Naive thymus-derived CD8-positive, alpha-beta T cell (primary cell): ENCODE measurements at regions not wholly inside any gene's neighbourhood (a gene's known extent, or its start where the extent isn't known, plus 50 kb on each side); places are given as distances from the start of the nearest gene placed in this dataset.

ENCODE experiments used
- ATAC-seq, 2 donors: fragments of 150-1000 bp; cut with Tn5 transposase in 1 of 2; sonication (Bioruptor Pico), chemical (Tn5 transposase) in 1 of 2; 1 replicate in 1 of 2; 2 replicates in 1 of 2; pipeline ENCODE4 v1.10.0; 2021; ENCODE audit warnings: mild to moderate bottlenecking in 2 of 2, moderate library complexity in 2 of 2
- POLR2A ChIA-PET: fragments of 350-600 bp; sonication (Branson Sonifier 250); formaldehyde crosslinking; loops from one replicate; lab custom pipeline; 2021; ENCODE audit warnings: antibody characterized with exemption; lab: Charles Lee
- DNase-seq, 10 donors: peaks; one replicate each; pipeline versions ENCODE4 v3.0.0 to v3.0.0-alpha.2; 2020 to 2022
- H3K27ac Mint-ChIP-seq, 10 donors: one replicate each; pipeline ENCODE4 v1.8.0; 2020 to 2022; ENCODE audit warnings: mild to moderate bottlenecking in 10 of 10, mixed read lengths in 10 of 10, moderate library complexity in 4 of 10, inconsistent platforms in 1 of 10
- H3K27me3 Mint-ChIP-seq, 5 donors: one replicate each; pipeline ENCODE4 v1.8.0; 2021 to 2022; ENCODE audit warnings: mixed read lengths in 5 of 5
- H3K36me3 Mint-ChIP-seq, 3 donors: one replicate each; pipeline ENCODE4 v1.8.0; 2020 to 2022; ENCODE audit warnings: mixed read lengths in 3 of 3, mild to moderate bottlenecking in 2 of 3, inconsistent platforms in 1 of 3
- H3K4me1 Mint-ChIP-seq, 4 donors: one replicate each; pipeline ENCODE4 v1.8.0; 2021 to 2022; ENCODE audit warnings: mixed read lengths in 4 of 4
- H3K4me3 Mint-ChIP-seq, 10 donors: one replicate each; pipeline ENCODE4 v1.8.0; 2020 to 2022; ENCODE audit warnings: mild to moderate bottlenecking in 10 of 10, mixed read lengths in 10 of 10, moderate library complexity in 6 of 10, inconsistent platforms in 1 of 10
- H3K9me3 Mint-ChIP-seq, 9 donors: one replicate each; pipeline ENCODE4 v1.8.0; 2020 to 2022; ENCODE audit warnings: mixed read lengths in 9 of 9, mild to moderate bottlenecking in 3 of 9, inconsistent platforms in 1 of 9, moderate library complexity in 1 of 9

GRCh38 chr20:39837561-39837960 is 851.5 kb downstream of the MAFB start:
- Mint-ChIP-seq H3K27me3 (peaks cover 0 to 12% (median 6%) of the 10 kb centered on the region in 5 donors), H3K27ac (no peak overlapping the region), H3K4me3 (no peak overlapping the region), H3K36me3 (no peaks in the 10 kb centered on the region), H3K4me1 (no peaks in the 10 kb centered on the region), H3K9me3 (peaks cover 0 to 11% (median 0%) of the 10 kb centered on the region in 9 donors)
- POLR2A ChIA-PET = no interaction called here
- no peak for ATAC-seq
- DNase-seq = no peak

- Mint-ChIP-seq H3K4me3 (no peak overlapping the region), H3K36me3 (no peaks in the 10 kb centered on the region), H3K9me3 (peaks cover 0 to 11% (median 0%) of the 10 kb centered on the region in 9 donors), H3K4me1 (no peaks in the 10 kb centered on the region), H3K27ac (no peak overlapping the region), H3K27me3 (peaks cover 2 to 14% (median 6%) of the 10 kb centered on the region in 5 donors)
- ATAC-seq (no peak), DNase-seq (no peak)
- POLR2A ChIA-PET = no interaction called here
These were observed 853.8 kb downstream of the MAFB start for GRCh38 chr20:39835130-39835842.

GRCh38 chr20:39830903-39831302 is 858.1 kb downstream of the MAFB start:
- POLR2A ChIA-PET = no interaction called here

GRCh38 chr20:39829661-39830060 is 859.4 kb downstream of the MAFB start:
- H3K9me3 Mint-ChIP-seq = peaks cover 0 to 11% (median 0%) of the 10 kb centered on the region in 9 donors
- DNase-seq = no peak
- no peak for ATAC-seq
- H3K27ac Mint-ChIP-seq = no peak overlapping the region
- peaks cover 5 to 13% (median 9%) of the 10 kb centered on the region in 5 donors for H3K27me3 Mint-ChIP-seq
- no peaks in the 10 kb centered on the region for H3K36me3 Mint-ChIP-seq
- POLR2A ChIA-PET = no interaction called here
- no peak overlapping the region for H3K4me3 Mint-ChIP-seq
- H3K4me1 Mint-ChIP-seq = no peaks in the 10 kb centered on the region

More at GRCh38 chr20:39830903-39831302, 858.1 kb downstream of the MAFB start:
- H3K4me3 Mint-ChIP-seq = no peak overlapping the region
- peaks cover 0 to 11% (median 0%) of the 10 kb centered on the region in 9 donors for H3K9me3 Mint-ChIP-seq
- H3K27ac Mint-ChIP-seq = no peak overlapping the region
- no peaks in the 10 kb centered on the region for H3K36me3 Mint-ChIP-seq
- peaks cover 5 to 12% (median 8%) of the 10 kb centered on the region in 5 donors for H3K27me3 Mint-ChIP-seq
- no peaks in the 10 kb centered on the region for H3K4me1 Mint-ChIP-seq
- ATAC-seq (no peak), DNase-seq (no peak)

GRCh38 chr20:39829256-39829655 is 859.8 kb downstream of the MAFB start:
- POLR2A ChIA-PET = no interaction called here
- ATAC-seq = no peak

GRCh38 chr20:39825950-39826349 is 863.1 kb downstream of the MAFB start:
- H3K36me3 Mint-ChIP-seq = no peaks in the 10 kb centered on the region
- H3K4me1 Mint-ChIP-seq = no peaks in the 10 kb centered on the region
- peaks cover 7 to 33% (median 14%) of the 10 kb centered on the region in 5 donors for H3K27me3 Mint-ChIP-seq
- H3K27ac Mint-ChIP-seq = no peak overlapping the region
- POLR2A ChIA-PET = no interaction called here
- no peak for ATAC-seq
- no peak for DNase-seq
- no peaks in the 10 kb centered on the region for H3K9me3 Mint-ChIP-seq
- no peak overlapping the region for H3K4me3 Mint-ChIP-seq

More at GRCh38 chr20:39829256-39829655, 859.8 kb downstream of the MAFB start:
- Mint-ChIP-seq H3K27ac (no peak overlapping the region), H3K4me1 (no peaks in the 10 kb centered on the region), H3K36me3 (no peaks in the 10 kb centered on the region), H3K27me3 (peaks cover 5 to 15% (median 9%) of the 10 kb centered on the region in 5 donors), H3K4me3 (no peak overlapping the region), H3K9me3 (peaks cover 0 to 11% (median 0%) of the 10 kb centered on the region in 9 donors)
- DNase-seq = no peak

- H3K27me3 Mint-ChIP-seq = peaks cover 7 to 33% (median 14%) of the 10 kb centered on the region in 5 donors
- no peaks in the 10 kb centered on the region for H3K4me1 Mint-ChIP-seq
- H3K36me3 Mint-ChIP-seq = no peaks in the 10 kb centered on the region
- POLR2A ChIA-PET = no interaction called here
- DNase-seq (no peak), ATAC-seq (no peak)
- no peak overlapping the region for H3K27ac Mint-ChIP-seq
- no peak overlapping the region for H3K4me3 Mint-ChIP-seq
- no peaks in the 10 kb centered on the region for H3K9me3 Mint-ChIP-seq
These were observed 863.4 kb downstream of the DHX35 start for GRCh38 chr20:39825524-39825923.

GRCh38 chr20:39823224-39823623 is 861.1 kb downstream of the DHX35 start:
- H3K36me3 Mint-ChIP-seq = no peaks in the 10 kb centered on the region
- peaks cover 0 to 3% (median 0%) of the 10 kb centered on the region in 9 donors for H3K9me3 Mint-ChIP-seq
- POLR2A ChIA-PET = no interaction called here
- no peak overlapping the region for H3K27ac Mint-ChIP-seq
- no peaks in the 10 kb centered on the region for H3K4me1 Mint-ChIP-seq
- DNase-seq (no peak), ATAC-seq (no peak)
- H3K4me3 Mint-ChIP-seq = no peak overlapping the region
- peaks cover 7 to 33% (median 18%) of the 10 kb centered on the region in 5 donors for H3K27me3 Mint-ChIP-seq

- no peaks in the 10 kb centered on the region for H3K4me1 Mint-ChIP-seq
- peaks cover 4 to 33% (median 16%) of the 10 kb centered on the region in 5 donors for H3K27me3 Mint-ChIP-seq
- no peak for DNase-seq
- no peak for ATAC-seq
- peaks cover 0 to 3% (median 0%) of the 10 kb centered on the region in 9 donors for H3K9me3 Mint-ChIP-seq
- no peak overlapping the region for H3K27ac Mint-ChIP-seq
- POLR2A ChIA-PET = no interaction called here
- no peak overlapping the region for H3K4me3 Mint-ChIP-seq
- H3K36me3 Mint-ChIP-seq = no peaks in the 10 kb centered on the region
These were observed 860.5 kb downstream of the DHX35 start for GRCh38 chr20:39822667-39823066.

- H3K4me3 Mint-ChIP-seq = no peak overlapping the region
- H3K9me3 Mint-ChIP-seq = peaks cover 0 to 2% (median 0%) of the 10 kb centered on the region in 9 donors
- DNase-seq (no peak), ATAC-seq (no peak)
- H3K27ac Mint-ChIP-seq = no peak overlapping the region
- H3K27me3 Mint-ChIP-seq = peaks cover 0 to 11% (median 0%) of the 10 kb centered on the region in 5 donors
- H3K36me3 Mint-ChIP-seq = no peaks in the 10 kb centered on the region
- POLR2A ChIA-PET = no interaction called here
- H3K4me1 Mint-ChIP-seq = no peaks in the 10 kb centered on the region
These were observed 851.2 kb downstream of the DHX35 start for GRCh38 chr20:39813190-39813829.

GRCh38 chr20:39812116-39812515 is 850.0 kb downstream of the DHX35 start:
- H3K9me3 Mint-ChIP-seq = no peaks in the 10 kb centered on the region
- no peak for ATAC-seq
- POLR2A ChIA-PET = no interaction called here
- no peak for DNase-seq
- H3K27ac Mint-ChIP-seq = no peak overlapping the region
- H3K27me3 Mint-ChIP-seq = peaks cover 0 to 11% (median 0%) of the 10 kb centered on the region in 5 donors
- no peak overlapping the region for H3K4me3 Mint-ChIP-seq
- H3K36me3 Mint-ChIP-seq = no peaks in the 10 kb centered on the region
- no peaks in the 10 kb centered on the region for H3K4me1 Mint-ChIP-seq

GRCh38 chr20:39810309-39810708 is 848.2 kb downstream of the DHX35 start:
- ATAC-seq = no peak
- no peak overlapping the region for H3K4me3 Mint-ChIP-seq
- POLR2A ChIA-PET = no interaction called here
- H3K27me3 Mint-ChIP-seq = peaks cover 0 to 11% (median 0%) of the 10 kb centered on the region in 5 donors
- no peaks in the 10 kb centered on the region for H3K4me1 Mint-ChIP-seq
- no peaks in the 10 kb centered on the region for H3K9me3 Mint-ChIP-seq
- DNase-seq = no peak
- no peaks in the 10 kb centered on the region for H3K36me3 Mint-ChIP-seq
- no peak overlapping the region for H3K27ac Mint-ChIP-seq

GRCh38 chr20:39808613-39809012 is 846.5 kb downstream of the DHX35 start:
- ATAC-seq (no peak), DNase-seq (no peak)
- no peak overlapping the region for H3K27ac Mint-ChIP-seq
- H3K9me3 Mint-ChIP-seq = no peaks in the 10 kb centered on the region
- peaks cover 0 to 11% (median 0%) of the 10 kb centered on the region in 5 donors for H3K27me3 Mint-ChIP-seq
- no peaks in the 10 kb centered on the region for H3K36me3 Mint-ChIP-seq
- POLR2A ChIA-PET = no interaction called here
- no peaks in the 10 kb centered on the region for H3K4me1 Mint-ChIP-seq
- H3K4me3 Mint-ChIP-seq = no peak overlapping the region
